MCF 10A (cell line): ENCODE measurements at regions not wholly inside any gene's neighbourhood (a gene's known extent, or its start where the extent isn't known, plus 50 kb on each side); places are given as distances from the start of the nearest gene placed in this dataset.

Experiments used
- BruUV-seq: library from RNA; stranded (reverse); fragments of 400-500 nt; replicated peaks from 2 replicates; lab custom pipeline; 2021; lab: Mats Ljungman, UMichigan
- CTCF ChIA-PET: fragments of 300-600 bp; sonication (Branson Sonifier 250); formaldehyde crosslinking; extraction: SDS; loops from one replicate; lab custom pipeline; 2021; ENCODE audit warnings: antibody characterized with exemption, inconsistent platforms; lab: Yijun Ruan, JAX
- POLR2A ChIA-PET: fragments of 300-600, 350-650 bp; sonication (Branson Sonifier 250); formaldehyde crosslinking; extraction: SDS; loops from one replicate; lab custom pipeline; 2020; ENCODE audit warnings: antibody characterized with exemption, inconsistent platforms; lab: Yijun Ruan, JAX
- DNase-seq: peaks from one replicate; pipeline ENCODE4 v3.0.0-alpha.2; 2018; ENCODE audit not compliant: unreplicated experiment
- H3K27ac Mint-ChIP-seq: one replicate; pipeline ENCODE4 v1.8.0; 2022; ENCODE audit warnings: mild to moderate bottlenecking, low read depth, mixed read lengths; ENCODE audit not compliant: unreplicated experiment
- H3K27me3 Mint-ChIP-seq: one replicate; pipeline ENCODE4 v1.8.0; 2022; ENCODE audit warnings: mixed read lengths; ENCODE audit not compliant: insufficient read depth, unreplicated experiment
- H3K36me3 Mint-ChIP-seq: one replicate; pipeline ENCODE4 v1.8.0; 2022; ENCODE audit warnings: mild to moderate bottlenecking, moderate library complexity, mixed read lengths; ENCODE audit not compliant: insufficient read depth, unreplicated experiment
- H3K4me1 Mint-ChIP-seq: one replicate; pipeline ENCODE4 v1.8.0; 2022; ENCODE audit warnings: mixed read lengths; ENCODE audit not compliant: insufficient read depth, unreplicated experiment
- H3K4me3 Mint-ChIP-seq: one replicate; pipeline ENCODE4 v1.8.0; 2022; ENCODE audit warnings: mild to moderate bottlenecking, moderate library complexity, mixed read lengths; ENCODE audit not compliant: unreplicated experiment
- H3K9me3 Mint-ChIP-seq: one replicate; pipeline ENCODE4 v1.8.0; 2022; ENCODE audit warnings: mixed read lengths; ENCODE audit not compliant: unreplicated experiment
- CTCF ChIP-seq: fragments of 200-600 bp; IDR thresholded peaks from one replicate; pipeline ENCODE4 v1.8.0; 2022; ENCODE audit warnings: antibody characterized with exemption, mild to moderate bottlenecking; ENCODE audit not compliant: unreplicated experiment
- intact Hi-C: fragments of 100-400 bp; cut with micrococcal nuclease; formaldehyde crosslinking; loops from 2 replicates; pipeline ENCODE4 v1.14.1; 2022

GRCh38 chr13:90027409-90027808 lies 1320.1 kb upstream of the MIR17HG start:
- no peak for DNase-seq
- H3K4me3 Mint-ChIP-seq, result no peak overlapping the region
- H3K27ac Mint-ChIP-seq, result no peak overlapping the region
- ChIA-PET CTCF (no interaction called here), POLR2A (no interaction called here)
- H3K36me3 Mint-ChIP-seq, result no peaks in the 10 kb centered on the region
- BruUV-seq, result no TSS peak
- peaks cover 18% of the 10 kb centered on the region for H3K9me3 Mint-ChIP-seq
- H3K4me1 Mint-ChIP-seq, result no peaks in the 10 kb centered on the region
- no peak for TF ChIP-seq CTCF
- intact Hi-C loops, result no loop called here
- no peaks in the 10 kb centered on the region for H3K27me3 Mint-ChIP-seq

DNA sequence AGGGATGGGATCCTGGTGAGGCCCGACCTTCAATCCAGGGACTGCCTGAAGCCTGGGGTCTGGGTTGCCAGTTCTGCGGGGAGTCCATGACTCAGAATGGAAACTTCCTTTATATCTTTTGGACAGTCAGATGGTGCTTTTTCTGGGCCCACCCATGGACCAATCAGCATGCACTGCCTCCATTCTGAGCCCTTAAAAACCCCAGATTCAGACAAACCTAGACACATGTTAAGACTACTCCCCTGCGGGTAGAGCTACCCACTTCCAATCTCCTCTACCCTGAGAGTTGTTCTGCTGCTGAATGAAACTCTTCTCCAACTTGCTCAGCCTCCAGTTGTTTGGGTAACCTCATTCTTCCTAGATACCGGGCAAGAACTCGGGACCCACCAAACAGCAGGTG lies 1315.2 kb upstream of the MIR17HG start:
- CTCF ChIA-PET, result no interaction called here
- Mint-ChIP-seq H3K9me3 (peaks cover 9% of the 10 kb centered on the region), H3K36me3 (no peaks in the 10 kb centered on the region), H3K4me3 (no peak overlapping the region), H3K4me1 (no peaks in the 10 kb centered on the region), H3K27me3 (no peaks in the 10 kb centered on the region), H3K27ac (no peak overlapping the region)
- POLR2A ChIA-PET, result no interaction called here
- no peak for TF ChIP-seq CTCF
- BruUV-seq, result no TSS peak
- intact Hi-C loops, result no loop called here
- no peak for DNase-seq

DNA sequence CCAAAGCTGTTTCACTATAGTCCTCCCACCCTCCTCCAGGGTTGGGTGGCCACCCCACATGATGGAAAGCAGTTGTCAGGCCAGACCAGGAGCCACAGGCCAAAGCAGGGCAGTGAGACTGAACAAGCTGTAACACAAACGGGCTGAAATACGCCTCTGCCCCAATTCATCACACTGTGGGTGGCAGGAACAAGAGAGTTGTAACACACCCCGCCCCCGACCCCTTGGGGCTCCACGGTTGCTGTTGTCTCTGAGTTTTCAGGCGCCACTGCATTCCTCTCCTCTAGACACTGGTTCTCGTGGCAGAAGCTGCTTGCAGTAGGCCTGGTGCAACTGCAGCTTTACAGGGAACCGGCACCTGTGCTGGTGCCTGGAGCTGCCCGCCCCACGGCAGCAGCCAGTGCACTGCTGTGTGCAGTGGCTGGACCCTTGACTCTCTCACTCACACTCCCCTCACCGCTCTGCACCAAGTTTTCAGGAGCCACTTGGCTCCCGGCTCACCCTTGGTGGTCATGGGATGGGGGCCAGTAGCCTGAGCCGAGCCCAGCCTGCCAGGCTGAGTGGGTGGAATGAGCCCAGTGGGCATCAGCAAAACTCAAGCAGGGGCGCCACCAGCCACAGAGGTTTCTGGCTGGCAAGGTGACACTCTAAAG lies 1314.5 kb upstream of the MIR17HG start:
- no peak for TF ChIP-seq CTCF
- H3K9me3 Mint-ChIP-seq, result peaks cover 9% of the 10 kb centered on the region
- H3K4me1 Mint-ChIP-seq, result no peaks in the 10 kb centered on the region
- CTCF ChIA-PET, result no interaction called here
- H3K27me3 Mint-ChIP-seq, result no peaks in the 10 kb centered on the region
- intact Hi-C loops, result no loop called here
- H3K27ac Mint-ChIP-seq, result no peak overlapping the region
- no TSS peak for BruUV-seq
- no peak for DNase-seq
- no peaks in the 10 kb centered on the region for H3K36me3 Mint-ChIP-seq
- no peak overlapping the region for H3K4me3 Mint-ChIP-seq
- POLR2A ChIA-PET, result no interaction called here

DNA sequence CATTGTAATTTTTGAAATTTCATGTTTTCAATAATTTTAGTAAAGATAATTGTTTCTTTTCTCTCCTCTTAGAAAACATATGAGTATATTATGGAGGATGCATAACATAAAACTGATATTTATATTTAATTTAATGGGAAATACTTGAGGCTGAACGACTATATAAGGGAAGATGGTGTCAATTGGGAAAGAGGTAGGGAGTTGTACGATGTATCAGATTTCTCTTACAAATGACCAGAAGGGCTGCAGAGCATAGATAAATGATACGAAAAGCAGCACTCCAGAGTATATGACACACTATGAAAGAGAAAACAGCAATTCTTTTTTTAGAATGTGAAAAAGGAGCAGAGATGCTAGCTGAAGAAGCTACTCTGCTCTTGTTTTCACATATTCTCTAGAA lies 1308.0 kb upstream of the MIR17HG start:
- H3K4me1 Mint-ChIP-seq, result no peaks in the 10 kb centered on the region
- no peak overlapping the region for H3K4me3 Mint-ChIP-seq
- DNase-seq, result no peak
- ChIA-PET CTCF (no interaction called here), POLR2A (no interaction called here)
- H3K27ac Mint-ChIP-seq, result no peak overlapping the region
- intact Hi-C loops, result no loop called here
- H3K27me3 Mint-ChIP-seq, result no peaks in the 10 kb centered on the region
- no peak for TF ChIP-seq CTCF
- no TSS peak for BruUV-seq
- H3K36me3 Mint-ChIP-seq, result no peaks in the 10 kb centered on the region
- peaks cover 11% of the 10 kb centered on the region for H3K9me3 Mint-ChIP-seq
